SW480 (cell line): ENCODE measurements at regions not wholly inside any gene's neighbourhood (a gene's known extent, or its start where the extent isn't known, plus 50 kb on each side); places are given as distances from the start of the nearest gene placed in this dataset.

Source experiments
- DNase-seq: peaks from one replicate; pipeline ENCODE4 v3.0.0-alpha.2; 2016; ENCODE audit warnings: low spot score

DNA sequence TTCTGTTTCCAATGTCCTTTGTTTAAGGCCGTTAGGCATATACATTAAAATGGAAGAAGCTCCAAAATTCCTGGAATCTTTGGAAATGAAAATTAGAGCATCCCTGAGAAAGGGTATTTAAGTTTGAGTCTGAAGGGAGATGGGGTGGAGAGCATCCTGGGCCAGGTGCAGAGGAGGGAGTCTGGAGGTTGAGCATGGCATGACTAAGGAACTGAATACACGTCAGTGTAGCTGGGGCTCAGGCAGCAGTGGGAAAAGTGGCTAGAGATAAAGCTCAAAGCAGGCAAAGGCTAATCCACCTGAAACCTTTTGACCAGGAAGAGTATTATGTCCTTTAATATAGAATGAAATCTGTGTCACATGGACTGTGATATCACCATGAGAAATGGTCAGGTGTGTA is 669.0 kb upstream of the RBFOX1 start:
- DNase-seq = no peak

DNA sequence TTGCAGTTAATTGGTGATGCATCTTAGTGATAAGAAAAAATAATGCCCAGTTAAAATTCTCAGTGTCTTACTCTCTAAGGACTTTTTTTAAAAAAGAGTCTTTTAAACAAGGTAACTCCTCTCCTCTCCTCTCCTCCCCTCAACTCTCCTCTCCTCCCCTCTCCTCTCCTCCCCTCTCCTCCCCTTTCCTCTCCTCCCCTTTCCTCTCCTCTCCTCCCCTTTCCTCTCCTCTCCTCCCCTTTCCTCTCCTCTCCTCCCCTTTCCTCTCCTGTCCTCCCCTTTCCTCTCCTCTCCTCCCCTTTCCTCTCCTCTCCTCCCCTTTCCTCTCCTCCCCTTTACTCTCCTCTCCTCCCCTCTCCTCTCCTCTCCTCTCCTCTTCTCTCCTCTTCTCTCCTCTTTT is 675.9 kb upstream of the RBFOX1 start:
- DNase-seq = no peak

DNA sequence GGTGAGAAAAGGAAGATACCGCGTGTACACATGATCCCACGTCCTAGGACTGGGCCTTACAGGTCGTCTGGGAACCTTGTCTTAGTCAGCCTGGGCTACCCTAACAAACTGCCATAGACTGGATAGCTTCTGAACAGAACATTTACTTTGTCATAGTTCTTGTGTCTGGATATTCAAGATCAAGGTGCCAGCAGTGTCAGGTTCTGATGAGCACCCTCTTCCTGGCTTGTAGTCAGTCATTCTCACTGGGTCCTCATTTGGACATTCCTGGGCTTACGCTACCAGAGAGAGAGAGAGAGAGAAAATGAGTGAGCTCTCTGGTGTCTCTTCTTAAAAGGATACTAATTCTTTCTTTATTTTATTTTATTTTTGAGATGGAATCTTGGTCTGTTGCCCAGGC is 685.8 kb upstream of the RBFOX1 start:
- no peak for DNase-seq

DNA sequence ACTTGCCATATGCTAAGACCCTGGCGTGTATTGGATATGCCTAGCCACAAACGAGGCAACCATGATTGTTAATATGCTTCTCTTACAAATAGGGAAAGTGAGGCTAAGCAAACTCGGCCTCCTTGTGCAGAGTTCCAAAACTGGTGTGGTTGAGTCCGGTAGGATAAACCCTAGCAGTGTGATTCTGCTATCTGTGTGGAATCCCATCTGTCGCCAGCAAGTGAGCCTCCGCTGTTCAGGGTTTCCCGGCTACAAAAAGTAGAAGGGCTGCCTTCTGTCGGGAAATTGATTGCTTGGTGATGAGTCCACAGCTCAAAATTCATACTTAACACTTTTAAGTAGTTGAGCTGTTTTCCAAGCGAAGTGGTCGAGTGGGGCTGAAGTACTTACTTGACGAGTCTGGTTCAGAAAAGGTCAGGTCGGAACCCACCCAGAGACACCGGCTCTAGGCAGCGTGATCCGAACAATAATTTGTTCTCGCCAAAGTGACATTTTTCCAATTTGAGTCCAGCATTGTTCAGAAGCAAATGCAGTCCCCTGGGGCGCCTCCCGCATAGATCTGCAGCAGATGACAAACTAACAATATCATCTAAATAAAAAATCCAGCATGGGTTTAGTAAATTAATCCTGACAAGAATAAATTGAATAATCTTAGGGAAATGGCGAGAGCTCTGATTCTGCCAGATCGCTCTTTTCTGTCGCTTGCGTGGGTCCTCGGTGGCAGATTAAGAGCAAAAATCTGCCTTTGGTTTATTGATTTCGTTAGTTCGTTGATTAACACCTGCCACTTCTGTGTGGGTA is 686.7 kb upstream of the RBFOX1 start:
- DNase-seq = no peak

DNA sequence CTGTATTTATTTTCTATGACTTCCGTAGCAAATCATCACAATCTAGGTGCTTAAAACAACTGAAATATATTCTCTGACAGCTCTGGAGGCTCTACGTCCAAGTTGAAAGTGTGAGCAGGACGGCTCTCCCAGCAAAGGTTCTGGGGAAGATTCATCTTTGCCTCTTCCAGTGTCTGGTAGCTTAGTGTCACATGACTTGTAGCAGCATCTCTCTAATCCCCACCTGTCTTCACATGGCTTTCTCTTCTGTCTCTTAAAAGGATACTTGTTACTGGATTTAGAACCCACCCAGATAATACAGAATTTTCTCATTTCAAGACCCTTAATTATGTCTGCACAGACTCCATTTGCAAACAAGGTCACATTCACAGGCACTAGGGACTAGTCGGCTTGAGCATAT is 687.7 kb upstream of the RBFOX1 start:
- no peak for DNase-seq

DNA sequence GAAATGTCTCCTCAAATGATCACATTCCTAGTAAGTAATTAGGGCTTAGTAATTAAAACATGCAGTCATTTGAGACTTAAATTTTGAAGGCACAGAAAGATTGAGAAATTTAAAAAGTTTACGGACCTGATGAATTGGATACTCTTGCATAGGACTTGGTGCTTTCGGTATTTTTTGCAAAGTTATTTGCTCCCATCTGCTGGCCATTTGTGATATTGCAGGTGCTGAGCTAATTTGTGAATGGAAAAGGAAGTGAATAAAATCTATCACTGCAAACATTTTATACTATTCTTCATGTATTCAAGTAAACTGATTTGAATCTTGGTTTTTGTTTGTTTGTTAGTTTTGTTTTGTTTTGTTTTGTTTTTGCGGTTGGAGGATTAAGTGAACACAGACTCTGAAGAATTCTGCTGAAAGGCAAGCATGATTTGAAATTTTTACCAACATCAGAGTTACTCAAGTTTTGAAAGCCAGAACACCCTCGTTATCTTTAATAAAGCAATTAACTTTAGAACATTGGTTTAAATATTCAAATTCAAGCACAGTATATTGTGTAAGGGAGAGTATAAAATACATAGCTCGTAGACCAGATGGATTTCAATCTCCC is 689.5 kb upstream of the RBFOX1 start:
- peak; percentile 16 for DNase-seq

DNA sequence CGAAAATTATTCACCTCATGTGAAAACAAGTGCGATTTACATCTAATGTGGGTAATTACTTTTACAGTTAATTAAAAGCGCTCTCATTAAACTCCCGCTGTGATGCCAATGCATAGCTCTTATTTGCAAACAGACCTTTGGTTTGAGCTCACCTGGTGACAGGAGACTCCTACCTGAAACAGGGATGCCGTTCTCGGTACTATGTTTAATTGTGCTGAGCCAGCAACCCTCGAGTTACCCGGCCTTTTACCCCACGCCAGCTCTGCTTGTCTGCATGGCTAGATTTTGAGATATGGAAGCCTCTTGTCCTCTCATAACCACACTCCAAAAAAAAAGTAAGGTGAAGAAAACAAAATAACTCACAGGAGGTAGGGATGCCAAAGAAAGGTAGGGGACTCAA is 690.4 kb upstream of the RBFOX1 start:
- no peak for DNase-seq

DNA sequence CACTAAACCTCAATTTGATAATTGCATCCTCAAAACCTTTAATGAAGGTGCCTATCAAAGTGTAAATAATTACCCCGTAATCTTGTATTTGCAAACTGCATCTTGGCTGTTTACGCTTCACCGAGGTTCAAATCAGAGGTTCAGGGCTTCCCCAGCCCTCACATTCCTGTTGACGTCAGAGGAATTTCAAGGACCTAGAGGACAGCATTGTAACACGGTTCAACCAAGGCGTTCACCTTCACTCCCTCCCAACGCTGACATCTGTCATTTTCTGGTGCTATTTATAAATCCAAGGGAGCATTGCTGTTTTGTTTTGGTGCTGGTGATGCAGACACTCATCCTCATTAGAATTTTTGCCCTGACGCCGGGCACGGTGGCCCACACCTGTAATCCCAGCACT is 691.6 kb upstream of the RBFOX1 start:
- DNase-seq = no peak

DNA sequence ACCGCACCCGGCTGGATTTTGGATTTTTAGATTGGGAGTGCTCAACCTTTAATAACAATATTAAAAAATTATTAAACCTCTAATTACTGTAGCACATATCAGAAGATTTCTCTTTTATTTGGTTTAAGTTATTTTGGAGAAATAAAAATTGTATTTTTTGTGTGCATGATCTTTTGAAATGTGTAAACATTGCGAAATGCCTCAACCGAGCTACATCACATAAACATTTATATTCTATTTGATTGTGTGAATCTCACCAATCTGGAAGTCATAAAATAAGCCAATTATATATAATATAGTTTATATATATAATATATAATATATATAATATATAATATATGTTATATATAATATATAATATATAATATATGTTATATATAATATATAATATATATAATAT is 696.2 kb upstream of the RBFOX1 start:
- no peak for DNase-seq

DNA sequence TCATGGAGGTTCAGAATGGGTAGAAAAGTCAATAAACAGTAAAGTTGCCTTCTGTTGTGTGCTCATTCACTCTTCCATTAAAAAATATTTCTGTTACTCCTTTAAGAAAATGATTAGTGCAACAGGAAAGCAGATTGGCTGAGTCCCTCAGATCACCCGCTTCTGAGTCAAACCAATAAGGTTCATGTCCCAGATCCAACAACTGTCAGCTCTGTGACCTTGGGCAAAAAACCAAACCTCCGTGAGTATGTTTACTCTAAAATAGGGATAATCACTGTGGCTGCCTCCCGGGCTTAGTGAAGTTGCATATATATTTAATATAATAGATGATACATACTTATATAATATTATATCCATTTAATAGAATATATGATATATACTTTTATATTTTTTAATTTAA is 698.5 kb upstream of the RBFOX1 start:
- no peak for DNase-seq

DNA sequence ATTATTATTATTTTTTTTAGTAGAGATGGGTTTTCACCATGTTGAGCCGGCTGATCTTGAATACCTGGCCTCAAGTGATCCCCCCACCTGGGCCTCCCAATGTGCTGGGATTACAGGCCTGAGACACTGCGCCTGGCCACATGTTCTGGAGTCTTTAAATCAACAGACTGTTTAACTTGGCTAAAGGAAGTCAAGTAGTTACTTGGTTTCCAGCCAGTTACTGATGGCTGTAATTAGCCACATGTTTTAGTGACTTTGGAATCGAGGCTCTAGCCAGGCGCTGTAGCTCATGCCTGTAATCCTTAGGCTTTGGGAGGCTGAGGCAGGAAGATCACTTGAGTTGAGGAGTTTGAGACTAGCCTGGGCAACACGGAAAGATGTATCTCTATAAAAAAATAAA is 699.2 kb upstream of the RBFOX1 start:
- no peak for DNase-seq

DNA sequence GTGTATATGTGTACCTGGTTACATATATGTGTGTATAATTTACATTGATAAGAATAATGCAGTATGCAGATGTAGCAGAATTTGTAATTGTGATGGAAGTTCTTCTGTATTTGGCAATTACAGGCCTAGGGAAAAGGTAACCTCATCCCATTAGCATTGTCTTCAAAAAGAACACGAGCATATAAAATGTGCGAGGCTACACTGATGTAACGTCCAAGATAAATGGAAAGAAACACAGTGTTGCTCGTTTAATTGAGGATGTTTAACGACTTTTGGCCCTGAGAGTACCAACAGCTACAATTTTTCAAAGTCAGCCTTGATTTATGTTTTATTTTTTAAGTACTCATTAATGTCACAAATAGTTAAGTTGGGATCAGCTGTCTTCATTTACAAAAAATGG is 703.5 kb upstream of the RBFOX1 start:
- no peak for DNase-seq

DNA sequence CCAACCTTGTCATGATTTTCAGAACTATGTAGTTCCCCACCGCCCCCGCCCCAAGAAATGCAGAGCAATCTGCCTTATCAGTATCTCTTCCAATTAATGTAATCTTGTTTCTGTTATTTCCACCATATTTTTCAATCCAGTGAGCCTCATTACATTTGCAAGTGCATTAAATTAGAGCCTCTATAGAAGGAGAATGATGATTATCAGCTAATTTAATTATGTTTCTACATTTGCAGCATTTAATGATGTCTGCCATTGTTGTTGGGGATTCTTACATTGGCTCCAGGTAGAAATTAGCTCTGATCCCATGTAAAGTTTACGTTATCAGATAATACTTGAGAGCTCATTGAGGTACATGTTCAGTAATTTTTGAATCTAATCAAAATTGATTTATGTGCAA is 707.0 kb upstream of the RBFOX1 start:
- no peak for DNase-seq

DNA sequence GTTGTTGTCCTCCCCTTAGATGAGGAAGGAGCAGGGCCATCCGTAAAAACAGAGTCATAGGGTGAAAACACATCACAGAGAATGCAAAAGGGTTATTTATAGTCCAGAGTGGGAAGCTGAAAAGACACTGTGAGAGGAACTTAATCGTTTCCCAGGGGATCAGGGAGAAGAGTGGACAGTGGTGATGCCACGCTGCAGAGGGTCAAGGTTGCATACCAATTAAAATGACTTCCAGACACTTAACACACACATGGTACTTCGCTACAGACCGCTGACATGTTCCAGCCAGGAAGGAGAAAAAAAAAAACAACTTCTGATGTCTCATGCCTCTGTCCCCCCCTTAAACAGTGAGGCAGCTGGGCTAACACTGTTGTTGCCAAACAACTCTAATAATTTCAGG is 713.8 kb upstream of the RBFOX1 start:
- no peak for DNase-seq

DNA sequence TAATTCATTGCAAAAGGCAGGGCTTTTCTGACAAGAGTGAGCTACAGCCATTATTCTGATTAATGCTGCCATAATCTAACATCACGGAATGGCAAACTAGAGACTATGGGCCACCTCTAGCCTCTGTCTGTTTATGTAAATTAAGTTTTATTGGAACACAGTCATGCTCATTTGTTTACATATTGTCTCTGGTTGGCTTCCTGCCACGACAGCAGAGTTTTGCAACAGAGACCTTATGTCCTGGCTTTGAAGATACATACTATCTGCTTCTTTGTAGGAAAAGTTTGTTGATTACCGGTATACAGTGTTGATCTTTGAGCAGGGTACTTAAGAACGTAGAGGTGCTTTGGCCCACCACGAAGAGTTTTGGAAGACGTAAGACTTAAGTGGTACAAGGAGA is 715.9 kb upstream of the RBFOX1 start:
- DNase-seq = no peak

DNA sequence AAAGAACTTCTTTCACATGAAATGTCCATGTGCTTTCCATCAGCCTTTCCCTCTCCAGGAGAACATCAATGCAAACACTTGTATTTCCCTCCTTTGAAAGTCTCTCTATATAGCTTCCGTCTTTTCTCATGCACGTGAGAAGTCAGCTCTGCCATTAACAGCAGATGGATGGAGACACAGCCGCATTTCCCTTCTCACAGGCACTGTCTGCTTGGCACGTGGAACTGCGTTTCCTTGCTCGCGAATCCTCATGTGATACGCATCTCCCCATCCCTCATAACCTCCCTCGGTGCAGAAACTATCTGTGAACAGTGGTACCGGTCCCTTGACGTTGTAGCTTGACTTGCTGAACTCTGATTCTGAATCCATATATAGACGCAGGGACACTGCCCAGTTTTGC is 717.0 kb upstream of the RBFOX1 start:
- no peak for DNase-seq

DNA sequence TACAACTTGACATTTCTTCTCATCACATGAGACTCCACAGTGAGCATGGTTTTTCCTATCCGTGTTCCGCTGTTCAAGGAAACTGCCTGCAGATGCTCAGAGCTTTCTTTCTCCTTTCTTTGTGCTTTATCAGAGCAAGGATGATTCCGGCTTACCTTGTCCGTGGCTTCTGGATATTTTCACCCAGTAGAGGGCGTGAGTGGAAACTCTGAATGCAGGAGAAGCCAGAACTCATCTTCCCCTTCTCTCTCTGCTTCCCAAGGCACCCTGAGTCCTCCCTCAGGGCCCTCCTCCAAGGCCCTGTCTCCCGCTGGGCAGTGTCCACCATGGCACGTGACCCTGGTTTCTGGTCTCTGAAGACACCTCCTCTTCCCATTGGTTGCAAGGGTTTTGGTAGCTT is 721.1 kb upstream of the RBFOX1 start:
- no peak for DNase-seq

DNA sequence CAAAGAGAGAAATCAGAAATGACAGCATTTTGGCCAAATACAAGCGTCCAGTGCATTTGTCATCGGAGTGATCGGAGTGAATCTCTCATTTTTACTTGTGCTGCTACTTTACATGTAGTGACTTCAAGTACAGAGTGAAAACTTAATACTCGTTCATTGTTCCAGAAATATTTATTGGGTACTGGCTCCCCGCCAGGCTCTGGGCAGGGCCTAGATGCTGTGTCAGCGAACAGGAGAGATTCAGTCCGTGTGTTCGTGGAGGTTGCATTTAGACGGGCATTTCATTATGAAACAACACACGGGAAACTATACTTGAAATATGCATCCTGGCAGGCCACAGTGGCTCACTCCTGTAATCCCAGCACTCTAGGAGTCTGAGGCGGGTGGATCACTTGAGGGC is 727.2 kb upstream of the RBFOX1 start:
- no peak for DNase-seq

DNA sequence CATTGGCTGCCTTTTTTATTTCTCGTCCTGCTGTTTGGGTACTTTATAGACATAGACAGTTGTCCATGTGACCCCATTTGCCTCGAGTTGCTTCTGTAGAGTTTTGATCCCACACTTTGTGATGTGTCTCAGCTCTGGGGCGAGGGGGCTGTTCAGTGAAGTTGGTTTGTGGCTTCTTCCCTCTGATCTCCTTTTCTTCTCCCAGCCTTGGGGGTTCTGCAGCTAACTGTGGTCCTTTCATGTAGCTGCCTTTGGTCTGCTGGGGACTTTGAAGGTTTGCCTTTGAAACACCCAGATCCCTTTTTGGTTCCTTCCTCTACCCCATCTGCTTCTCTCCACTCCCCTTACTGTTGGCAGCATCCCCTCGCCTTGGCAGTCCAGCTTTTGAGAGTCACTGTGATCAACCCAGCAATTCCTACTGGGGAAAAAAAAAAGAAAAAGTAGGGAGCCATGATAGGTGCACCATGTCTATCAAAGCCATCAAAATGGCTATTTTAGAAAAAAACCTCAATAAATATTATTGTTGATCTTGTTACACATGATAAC is 728.8 kb upstream of the RBFOX1 start:
- DNase-seq = no peak

DNA sequence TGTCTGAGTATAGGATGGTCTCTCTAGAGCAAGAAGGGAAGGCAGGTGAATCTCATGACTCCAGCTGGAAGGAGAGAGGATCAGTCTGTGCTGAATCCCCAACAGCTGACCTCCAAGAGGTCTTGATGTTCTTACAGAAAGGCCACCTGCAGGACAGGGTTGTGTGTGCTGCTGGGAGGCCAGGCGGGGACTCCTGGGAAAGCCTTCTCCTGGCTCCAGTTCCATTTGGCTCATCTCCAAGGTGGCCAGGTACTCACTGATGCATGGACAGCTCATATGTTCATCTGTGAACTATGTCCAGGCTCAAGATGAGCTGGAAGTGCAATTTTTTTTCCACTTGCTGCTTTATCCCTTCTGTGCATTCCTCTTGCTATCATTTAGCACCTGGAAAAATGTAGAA is 730.2 kb upstream of the RBFOX1 start:
- no peak for DNase-seq

DNA sequence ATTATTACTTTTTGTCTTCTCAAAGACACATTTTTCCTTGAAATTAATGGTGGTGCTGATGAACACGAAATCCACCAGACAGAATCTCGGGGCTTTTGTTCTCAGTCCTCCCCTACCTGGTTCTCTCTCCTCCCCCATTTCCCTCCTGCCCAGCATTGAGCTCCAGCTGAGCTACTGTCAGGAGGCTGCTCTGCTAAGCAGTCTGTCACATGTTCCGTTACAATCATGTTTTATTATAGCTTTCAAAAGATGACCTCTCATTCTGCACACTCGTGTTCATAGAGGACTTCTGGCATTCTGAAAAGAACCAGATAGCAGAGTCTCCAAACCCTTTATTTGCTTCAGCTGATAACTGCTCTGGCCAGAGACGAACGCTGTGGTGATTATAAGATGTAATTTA is 732.5 kb upstream of the RBFOX1 start:
- no peak for DNase-seq

DNA sequence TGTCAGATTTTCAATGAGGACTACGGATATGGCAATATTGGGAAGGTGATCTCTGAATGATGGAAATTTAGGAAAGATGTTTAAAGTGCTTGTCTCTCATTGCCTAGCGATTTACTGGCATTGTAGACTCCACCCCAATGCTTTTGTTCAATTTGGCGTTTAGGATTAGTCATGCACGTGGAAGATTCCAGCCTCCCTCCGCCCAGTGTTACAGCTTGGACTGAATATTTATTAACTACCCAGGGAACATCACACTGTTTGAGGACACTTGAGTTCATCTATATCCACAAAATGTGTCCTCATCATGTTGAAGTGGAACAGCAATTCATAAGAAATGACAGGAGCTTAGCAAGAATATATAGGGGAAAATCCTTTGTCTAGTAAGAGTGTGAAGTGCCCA is 738.8 kb upstream of the RBFOX1 start:
- DNase-seq = no peak

DNA sequence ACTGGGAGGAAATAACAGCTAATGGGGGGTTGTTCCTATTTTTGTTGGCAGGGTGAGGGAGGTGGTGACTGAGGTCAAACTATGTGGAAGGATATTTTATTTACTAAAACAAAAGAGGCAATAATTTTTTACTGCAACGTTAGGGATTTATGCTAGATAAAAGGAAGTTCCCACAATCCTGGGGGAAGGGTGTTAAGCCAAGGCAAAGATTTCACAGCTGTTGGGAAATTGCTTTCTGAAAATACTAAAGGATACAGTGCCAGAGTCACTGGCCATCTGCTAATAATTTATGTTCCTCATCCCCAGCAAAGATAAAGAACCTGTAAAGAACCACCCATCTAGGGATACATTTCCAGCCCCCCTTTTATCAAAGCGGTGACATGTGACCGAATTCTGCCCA is 756.0 kb upstream of the RBFOX1 start:
- DNase-seq = no peak

DNA sequence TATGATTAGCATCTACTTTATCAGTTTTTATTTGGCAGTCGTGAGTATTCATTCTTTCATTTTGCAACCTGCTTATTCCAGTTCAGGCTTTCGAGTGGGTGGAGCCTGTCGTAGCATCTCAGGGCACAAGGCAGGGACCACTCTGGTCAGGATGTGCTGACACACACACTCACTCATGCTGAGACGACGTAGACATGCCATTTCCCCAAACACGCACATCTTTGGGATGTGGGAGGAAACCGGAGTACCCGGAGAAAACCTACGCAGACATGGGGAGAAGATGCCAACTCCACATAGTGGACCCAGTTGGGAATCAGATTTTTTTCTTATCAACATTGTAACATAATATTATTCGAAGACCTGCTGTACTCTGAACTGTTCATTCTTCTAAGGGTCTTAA is 756.5 kb upstream of the RBFOX1 start:
- no peak for DNase-seq
